NB4 (cell line): ENCODE measurements at regions not wholly inside any gene's neighbourhood (a gene's known extent, or its start where the extent isn't known, plus 50 kb on each side); places are given as distances from the start of the nearest gene placed in this dataset.

Experiments used
- CTCF ChIP-seq: IDR thresholded peaks from one replicate; pipeline ENCODE4 v1.5.1; 2012; ENCODE audit warnings: low read depth, low read length
- MAX ChIP-seq: IDR thresholded peaks from 2 replicates; pipeline ENCODE4 v1.6.1; 2011; ENCODE audit warnings: low read depth, low read length
- MYC ChIP-seq: IDR thresholded peaks from 2 replicates; pipeline ENCODE4 v1.6.1; 2011; ENCODE audit warnings: low read depth, low read length
- POLR2A ChIP-seq: IDR thresholded peaks from 2 replicates; pipeline ENCODE4 v1.6.1; 2011; ENCODE audit warnings: mild to moderate bottlenecking; ENCODE audit not compliant: insufficient read length; ENCODE audit errors: extremely low read depth

- TF ChIP-seq CTCF, result no peak
- no peak for TF ChIP-seq POLR2A
- no peak for TF ChIP-seq MAX
- no peak for TF ChIP-seq MYC
These were observed 89.5 kb upstream of the KCTD3 start for GRCh38 chr1:215477632-215478031.
